PFSK-1 (cell line): ENCODE measurements at regions not wholly inside any gene's neighbourhood (a gene's known extent, or its start where the extent isn't known, plus 50 kb on each side); places are given as distances from the start of the nearest gene placed in this dataset.

ENCODE experiments used
- FOXP2 ChIP-seq: optimal IDR thresholded peaks from 2 replicates; pipeline ENCODE3; 2011; ENCODE audit warnings: borderline replicate concordance, control low read depth, inconsistent platforms; ENCODE audit not compliant: insufficient read depth; ENCODE audit errors: extremely low read length, extremely low read depth
- POLR2AphosphoS5 ChIP-seq: IDR thresholded peaks from 2 replicates; pipeline ENCODE4 v1.6.1; 2012; ENCODE audit warnings: low read depth, mild to moderate bottlenecking, control low read depth, low read length, moderate library complexity
- REST ChIP-seq, 2 experiments: IDR thresholded peaks; 2 replicates each; pipeline versions ENCODE4 v1.6.1 to v1.8.0; 2011 to 2012; ENCODE audit warnings: low read depth in 2 of 2, low read length in 2 of 2, control low read depth in 1 of 2, inconsistent platforms in 1 of 2, mild to moderate bottlenecking in 1 of 2, moderate library complexity in 1 of 2; ENCODE audit not compliant: insufficient read depth in 1 of 2
- SIN3A ChIP-seq: IDR thresholded peaks from 2 replicates; pipeline ENCODE4 v1.6.1; 2012; ENCODE audit warnings: mild to moderate bottlenecking, low read length, moderate library complexity, borderline replicate concordance; ENCODE audit not compliant: insufficient read depth
- TAF1 ChIP-seq: IDR thresholded peaks from 2 replicates; pipeline ENCODE4 v1.6.1; 2012; ENCODE audit warnings: low read length, control low read depth, borderline replicate concordance; ENCODE audit not compliant: insufficient read depth

- no peak for TF ChIP-seq FOXP2
- TF ChIP-seq SIN3A, result no peak
- no peak for TF ChIP-seq TAF1
- no peak for TF ChIP-seq POLR2AphosphoS5
- no peak for TF ChIP-seq REST (IDR thresholded peaks at IDR 0.05; ENCODE audit: insufficient read depth in 1 of 2, low read depth in 2 of 2, low read length in 2 of 2)
Observed at GRCh38 chr13:72165276-72165675, 298.3 kb upstream of the DACH1 start.

GRCh38 chr13:72164811-72165210 lies 297.8 kb upstream of the DACH1 start:
- TF ChIP-seq FOXP2 (no peak), SIN3A (no peak), TAF1 (no peak), POLR2AphosphoS5 (no peak), REST (IDR thresholded peaks at IDR 0.05; ENCODE audit: insufficient read depth in 1 of 2, low read depth in 2 of 2, low read length in 2 of 2) (no peak)

- TF ChIP-seq TAF1, result no peak
- no peak for TF ChIP-seq FOXP2
- TF ChIP-seq POLR2AphosphoS5, result no peak
- no peak for TF ChIP-seq REST (IDR thresholded peaks at IDR 0.05; ENCODE audit: insufficient read depth in 1 of 2, low read depth in 2 of 2, low read length in 2 of 2)
- TF ChIP-seq SIN3A, result no peak
Observed at GRCh38 chr13:72163678-72164077, 296.7 kb upstream of the DACH1 start.

GRCh38 chr13:72160977-72161376 lies 294.0 kb upstream of the DACH1 start:
- no peak for TF ChIP-seq SIN3A
- no peak for TF ChIP-seq TAF1
- no peak for TF ChIP-seq FOXP2
- TF ChIP-seq REST (IDR thresholded peaks at IDR 0.05; ENCODE audit: insufficient read depth in 1 of 2, low read depth in 2 of 2, low read length in 2 of 2), result no peak
- TF ChIP-seq POLR2AphosphoS5, result no peak

GRCh38 chr13:72156760-72157159 lies 289.8 kb upstream of the DACH1 start:
- TF ChIP-seq REST (IDR thresholded peaks at IDR 0.05; ENCODE audit: insufficient read depth in 1 of 2, low read depth in 2 of 2, low read length in 2 of 2), result no peak
- TF ChIP-seq TAF1, result no peak
- no peak for TF ChIP-seq SIN3A
- TF ChIP-seq FOXP2, result no peak
- no peak for TF ChIP-seq POLR2AphosphoS5
